HG03196 (cell line): ENCODE measurements at regions not wholly inside any gene's neighbourhood (a gene's known extent, or its start where the extent isn't known, plus 50 kb on each side); places are given as distances from the start of the nearest gene placed in this dataset.
"Not testable (repeated sequence)": the region's sequence is repeated elsewhere in the genome, so short reads cannot be mapped to it uniquely, and the experiment has no call there.

Source experiments
- ATAC-seq: cut with Tn5 transposase; IDR thresholded peaks from one replicate; pipeline ENCODE4 v1.9.1; 2021; ENCODE audit not compliant: unreplicated experiment

DNA sequence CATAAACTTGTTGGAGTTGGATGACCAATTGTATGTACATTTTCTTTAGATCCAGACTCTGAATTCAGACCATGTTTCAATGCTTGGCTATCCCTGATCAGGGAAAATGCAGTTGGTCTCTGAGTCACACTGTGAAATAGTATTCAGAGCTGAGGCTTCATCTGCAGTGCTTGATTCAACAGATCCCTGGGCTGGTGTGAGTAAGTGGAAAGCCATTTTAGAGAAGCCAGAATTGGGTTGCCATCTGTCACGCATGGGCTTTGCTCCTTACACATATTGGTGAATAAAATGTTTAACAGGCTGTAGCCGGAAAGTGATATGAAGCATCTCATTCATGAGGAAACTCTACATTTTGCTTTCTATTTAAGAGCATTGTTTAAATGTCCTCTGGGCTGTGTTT, 50.0 kb upstream of the ACYP2 start:
- no peak for ATAC-seq

- ATAC-seq = no peak
Observed at GRCh38 chr2:54063967-54064535, 51.4 kb upstream of the ACYP2 start.

- ATAC-seq = no peak
Observed at GRCh38 chr2:54062401-54062800, 53.0 kb upstream of the ACYP2 start.

- no peak for ATAC-seq
Observed at GRCh38 chr2:54061272-54061671, 54.1 kb upstream of the ACYP2 start.

DNA sequence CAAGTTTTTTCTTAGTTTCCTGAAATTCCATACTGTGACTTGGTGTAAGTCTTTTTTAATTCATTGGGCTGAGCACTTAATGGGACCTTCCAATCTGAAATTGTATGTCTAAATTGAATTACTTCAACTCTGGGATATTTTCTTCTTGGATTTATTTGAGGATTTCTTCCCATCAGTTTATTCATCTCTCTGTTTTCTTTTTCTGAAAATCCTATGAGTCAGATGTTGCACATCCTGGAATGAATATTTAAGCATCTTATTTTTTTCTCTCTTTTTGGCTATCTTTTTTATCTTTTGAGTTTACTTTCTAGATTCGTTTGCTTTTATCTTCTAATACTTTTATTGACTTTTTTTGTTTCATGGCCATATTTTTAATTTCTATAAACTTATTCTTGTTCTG, 55.4 kb upstream of the ACYP2 start:
- no peak for ATAC-seq

GRCh38 chr2:54059504-54059903, 55.9 kb upstream of the ACYP2 start:
- ATAC-seq = no peak

- no peak for ATAC-seq
Observed at GRCh38 chr2:54058449-54058848, 57.0 kb upstream of the ACYP2 start.

DNA sequence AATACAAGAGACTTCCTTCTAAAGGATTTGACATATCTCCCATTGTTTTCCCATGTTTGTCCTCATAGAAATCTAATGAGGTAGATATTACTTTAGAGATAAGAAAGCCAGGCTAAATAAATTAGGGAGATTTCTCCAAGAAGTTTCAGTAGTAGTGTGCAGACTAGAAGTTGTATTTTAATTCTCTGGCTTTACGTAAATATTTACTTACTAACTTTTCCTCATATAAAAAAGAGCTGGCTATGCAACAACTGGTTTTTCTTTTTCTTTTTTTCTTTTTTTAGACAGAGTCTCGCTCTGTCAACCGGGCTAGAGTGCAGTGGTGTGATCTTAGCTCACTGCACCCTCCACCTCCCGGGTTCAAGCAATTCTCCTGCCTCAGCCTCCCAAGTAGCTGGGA, 60.6 kb upstream of the ACYP2 start:
- ATAC-seq = no peak

- ATAC-seq = peak; percentile 76
Observed at GRCh38 chr2:54054271-54054670, 61.1 kb upstream of the ACYP2 start.

DNA sequence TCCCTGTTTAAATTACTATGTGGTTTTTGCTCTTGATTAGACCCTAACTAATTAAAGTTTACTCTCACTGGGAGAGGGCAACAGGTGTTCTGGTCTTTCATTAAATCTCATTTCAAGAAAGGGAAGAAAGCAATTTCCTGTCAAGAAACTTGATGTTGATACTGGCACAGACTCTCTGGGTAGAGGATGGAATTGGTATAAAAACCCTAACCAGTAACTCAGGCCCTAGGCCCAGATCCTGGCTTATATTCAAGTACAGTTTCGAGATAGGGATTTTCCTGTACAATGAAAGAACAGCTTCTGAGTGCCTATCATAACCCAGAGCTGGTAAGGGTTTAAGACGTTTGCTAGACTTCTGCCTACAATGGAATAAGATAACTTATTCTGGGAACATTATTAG, 61.6 kb upstream of the ACYP2 start:
- peak; percentile 40 for ATAC-seq

DNA sequence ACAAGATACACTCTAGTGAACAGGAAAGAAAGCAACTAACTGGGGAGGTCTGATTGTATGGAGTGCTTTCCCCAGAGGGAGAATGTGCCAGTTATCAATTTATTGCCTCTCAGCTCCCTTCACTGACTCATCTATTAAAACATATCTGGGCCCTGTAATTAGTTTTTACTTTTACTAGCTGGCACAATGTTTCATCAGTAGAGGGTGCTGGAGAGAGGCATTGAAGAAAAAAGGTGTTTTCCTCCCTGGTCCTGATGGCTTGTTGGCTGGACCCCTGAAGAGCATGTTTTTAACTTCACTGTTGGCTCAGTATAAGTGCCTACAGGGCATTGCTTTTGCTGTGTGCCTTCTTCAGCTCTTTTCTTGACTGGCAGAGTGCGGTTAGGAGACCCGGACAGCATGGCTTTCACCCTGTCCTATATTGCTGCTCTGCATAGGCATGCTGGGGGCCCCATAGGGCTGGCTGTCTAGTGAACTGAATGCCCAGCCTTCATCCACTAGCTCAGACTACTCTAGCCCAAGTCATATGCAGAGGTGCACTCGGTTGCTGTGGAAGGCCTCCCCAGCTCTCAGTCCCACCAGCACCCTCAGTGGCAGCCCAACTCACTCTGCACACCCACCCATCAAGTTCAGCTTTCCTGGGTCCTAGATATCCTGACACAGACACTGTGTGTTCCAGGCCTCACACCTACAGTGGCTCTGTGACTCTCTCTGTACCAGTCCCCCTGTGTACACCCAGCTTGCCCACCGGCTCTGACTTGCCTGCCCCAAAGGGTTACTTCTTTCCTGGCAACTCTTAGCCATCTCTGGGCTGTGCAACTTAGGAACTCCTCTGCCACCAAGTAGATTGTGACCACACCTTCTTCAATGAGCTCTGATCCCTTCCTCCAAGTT, 62.3 kb upstream of the ACYP2 start:
- ATAC-seq = peak; percentile 19

DNA sequence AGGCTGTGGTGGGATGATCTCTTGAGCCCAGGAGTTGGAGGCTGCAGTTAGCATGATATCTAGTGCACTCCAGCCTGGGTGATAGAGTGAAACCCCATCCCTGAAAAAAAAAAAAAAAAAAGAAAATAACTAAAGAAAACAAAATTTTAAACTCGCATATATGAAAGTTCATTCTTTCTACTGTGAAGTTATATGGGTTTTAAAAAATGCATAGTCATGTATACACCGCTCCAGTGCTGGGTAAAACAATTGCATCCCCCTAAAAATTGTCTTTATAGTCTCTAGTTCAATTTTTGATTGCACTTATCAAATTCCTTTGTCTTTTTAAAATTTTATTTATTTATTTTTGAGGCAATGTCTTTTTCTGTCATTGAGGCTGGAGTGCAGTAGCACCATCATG, 65.0 kb upstream of the ACYP2 start:
- ATAC-seq = no peak

GRCh38 chr2:54049365-54049764, 66.0 kb upstream of the ACYP2 start:
- ATAC-seq = no peak

DNA sequence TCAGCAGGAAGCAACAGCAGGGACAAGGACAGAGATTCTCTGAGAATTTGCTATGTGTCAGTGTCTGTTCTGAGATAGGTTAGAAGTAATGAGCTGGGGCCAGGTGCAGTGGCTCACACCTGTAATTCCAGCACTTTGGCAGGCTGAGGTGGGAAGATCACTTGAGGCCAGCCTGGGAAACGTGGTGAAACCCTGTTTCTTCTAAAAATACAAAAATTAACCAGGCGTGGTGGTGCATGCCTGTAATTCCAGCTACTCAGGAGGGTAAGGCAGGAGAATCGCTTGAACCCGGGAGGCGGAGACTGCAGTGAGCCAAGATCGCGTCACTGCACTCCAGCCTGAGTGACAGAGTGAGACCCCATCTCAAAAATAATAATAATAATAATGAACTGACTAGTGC, 66.5 kb upstream of the ACYP2 start:
- ATAC-seq = not testable (repeated sequence)

GRCh38 chr2:54048117-54048785, 67.2 kb upstream of the ACYP2 start:
- ATAC-seq = no peak

DNA sequence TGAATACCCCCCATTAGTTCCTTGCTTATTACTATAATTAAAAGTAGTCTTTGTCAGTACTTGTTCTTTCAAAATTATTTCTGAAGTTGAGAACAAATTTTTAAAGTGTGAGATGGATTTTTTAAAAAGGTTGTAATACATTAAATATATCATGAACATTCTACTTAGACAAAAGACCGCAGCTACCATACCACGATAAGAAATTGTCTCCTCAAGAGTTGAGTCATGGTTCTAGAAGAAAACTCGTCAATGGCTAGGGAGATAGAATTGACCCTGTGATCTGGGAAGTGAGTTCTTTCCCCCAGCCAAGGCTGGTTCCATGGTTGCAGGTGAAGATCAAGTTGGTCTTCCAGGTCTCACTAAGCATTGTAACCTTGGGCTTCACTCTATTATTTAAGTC, 67.8 kb upstream of the ACYP2 start:
- no peak for ATAC-seq

GRCh38 chr2:54047091-54047490, 68.3 kb upstream of the ACYP2 start:
- no peak for ATAC-seq

DNA sequence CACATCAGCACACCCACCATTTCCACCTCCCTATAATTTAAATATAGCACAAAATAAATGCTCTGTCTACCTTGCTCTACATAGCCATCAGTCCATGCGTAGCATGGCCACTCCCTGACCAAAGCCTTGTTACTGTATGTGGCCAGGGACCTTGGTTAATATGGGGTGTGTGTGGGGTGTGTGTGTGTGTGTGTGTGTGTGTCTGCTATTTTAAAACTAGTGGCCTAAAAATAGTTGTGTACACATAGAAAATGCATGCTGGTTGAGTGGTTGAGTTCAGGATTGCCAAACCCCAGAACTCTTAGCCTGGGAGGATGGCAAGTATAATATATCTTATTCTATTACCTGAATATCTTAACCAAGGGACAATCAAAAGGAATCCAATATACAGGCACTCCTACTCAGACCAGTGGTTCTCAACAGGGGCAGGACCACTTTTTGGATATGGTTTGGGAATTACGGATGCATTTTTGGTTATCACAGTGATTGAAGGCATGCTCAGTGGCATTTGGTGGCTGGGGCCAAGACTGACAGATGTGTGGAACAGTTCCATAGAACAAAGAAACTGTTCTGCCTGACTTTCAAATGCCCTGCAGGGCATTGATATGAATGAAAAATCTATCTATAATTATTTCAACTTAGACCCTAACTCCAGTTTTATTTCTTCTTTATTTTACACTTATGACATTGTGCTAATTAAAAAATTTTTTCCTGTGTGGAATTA, 72.3 kb upstream of the PSME4 start:
- no peak for ATAC-seq

DNA sequence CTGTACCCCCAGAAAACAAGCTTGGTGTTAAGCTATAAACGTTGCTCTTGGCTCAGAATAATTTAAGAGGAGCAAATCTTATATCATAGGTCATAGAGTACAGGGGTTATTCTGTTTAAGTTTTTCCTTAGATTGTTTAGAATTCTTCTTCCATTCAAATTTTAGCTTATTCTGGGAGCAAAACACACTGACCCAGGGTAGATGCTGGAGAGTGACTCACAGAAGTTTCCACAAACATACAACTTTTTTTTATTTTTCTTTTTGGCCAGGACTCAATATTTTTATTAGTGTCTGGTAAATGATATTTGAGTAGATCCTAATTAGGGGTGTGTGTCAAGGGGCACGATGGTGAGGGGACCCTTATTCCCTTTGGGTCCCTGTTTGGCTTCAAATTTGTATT, 71.5 kb upstream of the PSME4 start:
- ATAC-seq = no peak

DNA sequence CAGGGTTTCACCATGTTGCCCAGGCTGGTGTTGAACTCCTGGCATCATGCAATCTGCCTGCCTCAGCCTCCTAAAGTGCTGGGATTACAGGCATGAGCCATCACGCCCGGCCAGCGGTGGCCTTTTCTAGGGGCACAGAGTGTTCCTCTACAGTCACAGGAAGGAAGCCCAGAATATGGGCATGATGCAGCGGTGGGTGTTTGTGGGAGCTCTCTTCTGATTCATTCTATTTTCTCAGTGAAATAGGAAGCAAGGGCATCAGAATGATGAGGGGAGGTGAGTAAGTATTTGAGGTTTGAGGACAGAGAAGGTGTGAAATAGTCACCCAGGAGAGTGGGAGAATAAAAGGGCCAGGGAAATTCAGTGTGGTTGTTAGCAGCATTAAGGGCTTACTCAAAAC, 70.3 kb upstream of the PSME4 start:
- no peak for ATAC-seq

- ATAC-seq = no peak
Observed at GRCh38 chr2:54040685-54041084, 69.9 kb upstream of the PSME4 start.

DNA sequence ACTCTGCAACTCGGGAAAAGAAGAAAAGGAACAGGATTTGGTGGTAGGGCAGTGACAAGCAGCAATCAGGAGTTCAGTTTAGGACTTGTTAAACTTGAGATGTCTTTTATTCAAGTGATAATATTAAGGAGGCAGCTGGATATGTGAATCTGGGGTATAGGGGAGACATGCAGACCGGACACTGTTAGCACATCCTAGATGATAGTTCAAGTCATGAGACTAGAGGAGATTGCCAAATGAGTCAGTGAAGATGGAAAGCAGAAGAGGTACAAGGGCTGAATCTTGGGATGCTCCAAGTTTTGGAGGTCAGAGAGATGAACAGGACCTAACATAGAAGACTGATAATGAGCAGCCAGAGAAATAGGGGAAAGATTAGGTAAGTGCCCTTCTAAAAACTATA, 69.5 kb upstream of the PSME4 start:
- no peak for ATAC-seq
